ENCODE measurements at regions not wholly inside any gene's neighbourhood (a gene's known extent, or its start where the extent isn't known, plus 50 kb on each side); places are given as distances from the start of the nearest gene placed in this dataset.

GRCh38 chr5:133794771-133795415, 173.5 kb downstream of the C5orf15 start:
- no peak for DNase-seq

GRCh38 chr5:133793756-133794465, 174.5 kb downstream of the C5orf15 start:
- DNase-seq, result no peak

- no peak for DNase-seq
Observed at GRCh38 chr5:133792655-133793054, 175.8 kb downstream of the C5orf15 start.

- no peak for DNase-seq
Observed at GRCh38 chr5:133792024-133792423, 176.4 kb downstream of the C5orf15 start.

GRCh38 chr5:133790898-133791297, 177.5 kb downstream of the C5orf15 start:
- DNase-seq, result no peak

- DNase-seq, result no peak
Observed at GRCh38 chr5:133789428-133789827, 177.1 kb upstream of the FSTL4 start.

DNA sequence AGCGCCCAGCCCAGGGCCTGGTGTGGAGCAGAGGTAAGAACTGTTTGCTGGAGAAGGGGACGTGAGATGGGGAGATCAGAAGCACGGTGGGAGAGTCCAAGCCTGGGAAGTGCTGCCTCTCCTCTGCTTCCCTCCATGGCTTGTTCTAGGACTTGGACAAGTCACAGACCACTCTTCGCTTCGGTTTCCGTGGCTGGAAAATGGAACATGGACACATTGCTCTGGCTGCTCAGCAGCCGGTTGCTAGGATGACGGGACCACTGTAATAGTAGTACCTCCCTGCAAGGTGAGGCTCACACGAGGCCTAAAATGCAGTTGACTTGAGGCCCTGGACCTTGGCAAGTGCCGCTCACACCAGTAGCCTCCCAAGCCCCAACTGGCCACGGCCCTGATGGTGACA, 175.8 kb upstream of the FSTL4 start:
- no peak for DNase-seq

- DNase-seq, result no peak
Observed at GRCh38 chr5:133786420-133786819, 174.1 kb upstream of the FSTL4 start.

GRCh38 chr5:133785182-133785581, 172.8 kb upstream of the FSTL4 start:
- no peak for DNase-seq

DNA sequence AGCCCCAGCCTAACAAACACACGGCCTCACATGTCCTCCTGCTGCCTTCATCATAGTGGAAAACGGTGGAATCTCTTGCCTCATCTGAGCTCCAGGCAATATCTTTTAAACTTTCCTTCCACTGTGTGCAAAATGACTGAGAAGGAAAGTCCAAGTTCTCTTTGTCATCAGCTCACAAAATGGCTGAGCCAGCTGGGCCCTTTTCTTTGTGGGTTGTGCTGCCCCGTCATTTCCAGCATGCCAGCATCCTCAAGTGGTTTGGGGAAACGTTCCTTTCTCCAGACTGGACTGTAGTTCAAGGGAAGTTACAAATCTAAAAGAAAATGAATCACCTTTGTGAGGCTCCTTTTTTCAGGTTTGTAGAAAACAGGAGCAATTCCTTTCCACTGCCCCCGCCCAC, 171.1 kb upstream of the FSTL4 start:
- DNase-seq, result no peak

GRCh38 chr5:133782736-133783135, 170.4 kb upstream of the FSTL4 start:
- DNase-seq, result no peak

- DNase-seq, result no peak
Observed at GRCh38 chr5:133781436-133782225, 169.3 kb upstream of the FSTL4 start.

GRCh38 chr5:133780619-133781280, 168.4 kb upstream of the FSTL4 start:
- no peak for DNase-seq

DNA sequence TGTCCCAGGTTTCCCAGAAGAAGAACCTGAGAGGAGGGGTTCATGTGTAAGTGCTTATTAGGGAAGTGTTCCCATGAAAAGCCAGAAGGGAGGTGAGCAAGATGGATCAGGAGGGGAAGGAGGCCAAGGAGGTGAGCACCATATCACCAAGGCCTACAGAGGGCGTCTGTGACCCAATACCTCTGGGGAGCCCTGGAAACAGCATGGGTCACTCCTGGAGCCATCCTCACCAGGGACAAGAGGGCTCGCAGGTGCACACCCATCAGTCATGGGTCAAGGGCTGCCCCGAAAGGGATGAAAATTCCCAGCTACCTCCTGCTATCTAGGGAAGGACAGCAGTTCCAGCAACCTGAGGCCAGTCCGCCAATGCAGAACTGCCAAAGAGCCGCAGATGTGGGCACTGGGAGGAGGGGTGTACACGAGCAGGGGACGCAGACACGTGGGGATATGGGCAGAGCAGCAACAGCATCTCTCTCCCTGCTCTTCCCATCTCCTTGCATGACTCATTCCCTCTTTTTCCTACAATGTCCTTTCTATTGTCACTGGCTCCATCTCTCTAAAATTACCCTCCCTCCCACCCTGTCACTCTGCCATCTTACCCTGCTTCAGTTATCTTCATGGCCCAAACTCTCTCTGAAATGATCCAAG, 167.6 kb upstream of the FSTL4 start:
- no peak for DNase-seq

GRCh38 chr5:133778636-133779035, 166.3 kb upstream of the FSTL4 start:
- DNase-seq, result no peak

DNA sequence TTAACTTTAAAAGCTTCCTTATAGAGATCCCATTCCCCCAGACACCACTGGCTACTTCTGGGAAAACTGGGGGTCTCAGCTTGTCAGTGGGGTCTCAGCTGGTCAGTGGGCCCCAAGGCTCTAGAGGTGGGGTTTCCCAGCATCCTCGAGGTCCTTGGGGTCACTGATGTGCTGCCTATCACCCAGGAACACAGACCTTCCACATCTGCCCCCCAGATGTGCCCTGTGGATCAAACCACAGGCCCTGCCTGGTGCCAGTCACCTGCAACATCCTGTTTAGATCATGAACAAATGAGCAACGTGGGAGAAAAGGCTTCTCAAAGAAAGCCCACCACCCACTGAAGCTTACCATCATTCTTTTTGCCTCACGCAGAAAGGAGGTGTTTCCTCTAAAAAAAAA, 165.6 kb upstream of the FSTL4 start:
- DNase-seq, result no peak

GRCh38 chr5:133775584-133776304, 163.4 kb upstream of the FSTL4 start:
- no peak for DNase-seq

GRCh38 chr5:133773247-133774202, 161.2 kb upstream of the FSTL4 start:
- DNase-seq, result no peak

- no peak for DNase-seq
Observed at GRCh38 chr5:133769842-133770241, 157.5 kb upstream of the FSTL4 start.

DNA sequence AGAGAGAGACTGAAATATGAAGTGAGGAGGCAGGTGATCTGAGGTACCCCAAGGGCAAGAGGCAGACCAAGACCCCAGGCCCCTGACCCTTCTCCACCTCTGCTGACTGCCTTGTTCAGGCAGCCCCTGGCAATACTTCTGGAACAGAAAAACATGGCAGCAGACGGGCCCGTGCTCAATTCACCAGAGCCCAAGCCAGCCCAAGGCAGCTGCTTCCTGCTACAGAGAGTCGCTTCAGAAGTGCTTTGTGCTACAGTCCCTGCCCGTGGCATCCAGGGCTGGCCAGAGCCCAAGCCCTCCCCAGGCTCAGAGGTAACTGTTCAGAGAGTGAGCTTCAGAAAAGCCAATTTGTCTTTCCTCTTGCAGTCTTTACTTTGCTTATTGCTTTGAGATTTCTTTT, 151.4 kb upstream of the FSTL4 start:
- no peak for DNase-seq

- DNase-seq, result no peak
Observed at GRCh38 chr5:133761632-133762031, 149.3 kb upstream of the FSTL4 start.
